ENCODE measurements at regions not wholly inside any gene's neighbourhood (a gene's known extent, or its start where the extent isn't known, plus 50 kb on each side); places are given as distances from the start of the nearest gene placed in this dataset.

DNA sequence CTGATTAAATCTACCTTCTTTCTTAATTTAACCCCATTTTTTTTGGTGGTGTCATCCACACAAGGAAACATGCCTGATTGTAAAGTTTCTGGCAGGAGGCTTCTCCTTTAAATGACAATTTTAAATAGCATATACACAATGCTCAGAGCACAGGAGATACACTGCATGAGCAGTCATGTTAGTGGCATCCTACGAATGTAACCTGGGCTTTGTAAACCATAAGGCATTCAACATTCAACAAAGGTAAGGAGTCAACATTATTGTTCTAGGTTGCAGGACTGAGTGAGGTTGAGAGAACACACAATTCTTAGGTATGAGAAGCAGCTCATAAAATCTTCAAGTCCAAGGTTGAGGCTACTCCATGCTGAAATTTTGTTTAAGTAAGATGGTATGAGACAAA is 266.6 kb upstream of the SIX2 start:
- no peak overlapping the region for H3K27ac Mint-ChIP-seq
- no peaks in the 10 kb centered on the region for H3K4me1 Mint-ChIP-seq
- no CpG with 5 or more reads among the region's 1 CpG for WGBS (ENCODE audit: insufficient coverage)

DNA sequence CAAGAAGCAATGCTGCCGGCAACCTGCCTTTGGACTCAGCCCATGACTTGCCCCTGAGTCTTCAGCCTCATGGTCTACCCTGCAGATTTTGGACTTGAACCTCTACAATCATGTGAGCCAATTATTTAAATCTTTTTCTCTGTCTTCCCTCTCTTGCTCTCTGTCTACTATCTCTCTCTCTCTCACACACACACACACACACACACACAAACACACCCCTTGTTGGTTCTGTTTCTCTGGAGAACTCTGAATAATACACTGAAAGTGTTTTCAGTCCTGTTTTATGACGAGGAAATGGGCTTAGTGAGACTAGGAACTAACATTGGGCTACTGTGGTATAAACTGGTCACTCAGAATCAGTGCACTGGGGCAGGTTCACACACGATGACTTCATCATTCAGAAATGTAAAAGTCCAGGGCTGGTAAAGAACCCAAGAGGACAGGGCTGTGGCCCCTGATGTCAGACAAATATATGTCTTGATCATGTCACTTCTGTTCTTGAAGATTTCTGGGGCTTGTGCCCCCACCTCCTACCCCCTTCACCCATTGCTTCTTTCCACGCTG is 266.1 kb upstream of the SIX2 start:
- Mint-ChIP-seq H3K4me1 (no peaks in the 10 kb centered on the region), H3K9me3 (peaks cover 0 to 1% (median 0%) of the 10 kb centered on the region in 7 donors), H3K36me3 (no peaks in the 10 kb centered on the region), H3K27ac (no peak overlapping the region), H3K4me3 (no peak overlapping the region), H3K27me3 (ENCODE audit: low read depth in 3 of 3) (peaks cover 1 to 4% (median 2%) of the 10 kb centered on the region in 3 donors)
- Histone ChIP-seq H3K27me3 (ENCODE audit: control insufficient read depth in 2 of 2, insufficient read depth in 2 of 2, low read length in 2 of 2) (no peaks in the 10 kb centered on the region), H4K20me1 (ENCODE audit: insufficient read depth, low read length) (no peaks in the 10 kb centered on the region), H3K27ac (ENCODE audit: low read depth in 1 of 2, low read length in 2 of 2) (no peak overlapping the region), H2AFZ (ENCODE audit: insufficient read depth, low read depth, low read length, poor library complexity, severe bottlenecking) (no peak overlapping the region), H3K79me2 (ENCODE audit: insufficient read depth, low read length) (no peaks in the 10 kb centered on the region), H3K4me2 (replicated peaks; ENCODE audit: extremely low read depth, low read length, poor library complexity, severe bottlenecking) (no peak overlapping the region), H3K4me3 (replicated peaks in 1 of 3; ENCODE audit: low read depth in 2 of 3, low read length in 3 of 3) (no peak overlapping the region), H3K9ac (ENCODE audit: insufficient read depth, low read length, poor library complexity, severe bottlenecking) (no peak overlapping the region), H3K9me3 (replicated peaks in 1 of 2; ENCODE audit: control insufficient read depth in 1 of 2, insufficient read depth in 1 of 2, low read length in 2 of 2) (no peaks in the 10 kb centered on the region), H3K36me3 (replicated peaks in 1 of 2; ENCODE audit: control insufficient read depth in 1 of 2, insufficient read depth in 2 of 2, low read length in 2 of 2) (no peaks in the 10 kb centered on the region), H3K4me1 (ENCODE audit: control insufficient read depth in 1 of 2, insufficient read depth in 2 of 2, low read length in 2 of 2) (no peaks in the 10 kb centered on the region)
- intact Hi-C loops (cut with micrococcal nuclease) = no loop called here
- no peak for DNase-seq
- TF ChIP-seq, protein P1, sequence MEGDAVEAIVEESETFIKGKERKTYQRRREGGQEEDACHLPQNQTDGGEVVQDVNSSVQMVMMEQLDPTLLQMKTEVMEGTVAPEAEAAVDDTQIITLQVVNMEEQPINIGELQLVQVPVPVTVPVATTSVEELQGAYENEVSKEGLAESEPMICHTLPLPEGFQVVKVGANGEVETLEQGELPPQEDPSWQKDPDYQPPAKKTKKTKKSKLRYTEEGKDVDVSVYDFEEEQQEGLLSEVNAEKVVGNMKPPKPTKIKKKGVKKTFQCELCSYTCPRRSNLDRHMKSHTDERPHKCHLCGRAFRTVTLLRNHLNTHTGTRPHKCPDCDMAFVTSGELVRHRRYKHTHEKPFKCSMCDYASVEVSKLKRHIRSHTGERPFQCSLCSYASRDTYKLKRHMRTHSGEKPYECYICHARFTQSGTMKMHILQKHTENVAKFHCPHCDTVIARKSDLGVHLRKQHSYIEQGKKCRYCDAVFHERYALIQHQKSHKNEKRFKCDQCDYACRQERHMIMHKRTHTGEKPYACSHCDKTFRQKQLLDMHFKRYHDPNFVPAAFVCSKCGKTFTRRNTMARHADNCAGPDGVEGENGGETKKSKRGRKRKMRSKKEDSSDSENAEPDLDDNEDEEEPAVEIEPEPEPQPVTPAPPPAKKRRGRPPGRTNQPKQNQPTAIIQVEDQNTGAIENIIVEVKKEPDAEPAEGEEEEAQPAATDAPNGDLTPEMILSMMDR (IDR thresholded peaks at IDR 0.05) = no peak
- 100% methylated on average over 3 of the region's 4 CpGs for WGBS (ENCODE audit: insufficient coverage)

More for the DNA sequence above, 266.6 kb upstream of the SIX2 start:
- H3K9ac ChIP-seq (ENCODE audit: insufficient read depth, low read length, poor library complexity, severe bottlenecking) = no peak overlapping the region
- no peak overlapping the region for H3K27ac ChIP-seq (ENCODE audit: low read depth in 1 of 2, low read length in 2 of 2)
- Mint-ChIP-seq H3K9me3 (peaks cover 0 to 1% (median 0%) of the 10 kb centered on the region in 7 donors), H3K27me3 (ENCODE audit: low read depth in 3 of 3) (peaks cover 0 to 6% (median 4%) of the 10 kb centered on the region in 3 donors), H3K36me3 (no peaks in the 10 kb centered on the region), H3K4me3 (no peak overlapping the region)
- H4K20me1 ChIP-seq (ENCODE audit: insufficient read depth, low read length) = no peaks in the 10 kb centered on the region
- TF ChIP-seq, protein P1 (IDR thresholded peaks at IDR 0.05) = no peak
- no peak for DNase-seq
- no peak overlapping the region for H2AFZ ChIP-seq (ENCODE audit: insufficient read depth, low read depth, low read length, poor library complexity, severe bottlenecking)
- no peak overlapping the region for H3K4me2 ChIP-seq (replicated peaks; ENCODE audit: extremely low read depth, low read length, poor library complexity, severe bottlenecking)
- no peaks in the 10 kb centered on the region for H3K79me2 ChIP-seq (ENCODE audit: insufficient read depth, low read length)
- H3K27me3 ChIP-seq (ENCODE audit: control insufficient read depth in 2 of 2, insufficient read depth in 2 of 2, low read length in 2 of 2) = no peaks in the 10 kb centered on the region
- H3K4me3 ChIP-seq (replicated peaks in 1 of 3; ENCODE audit: low read depth in 2 of 3, low read length in 3 of 3) = no peak overlapping the region
- intact Hi-C loops (cut with micrococcal nuclease) = no loop called here
- no peaks in the 10 kb centered on the region for H3K36me3 ChIP-seq (replicated peaks in 1 of 2; ENCODE audit: control insufficient read depth in 1 of 2, insufficient read depth in 2 of 2, low read length in 2 of 2)
- H3K9me3 ChIP-seq (replicated peaks in 1 of 2; ENCODE audit: control insufficient read depth in 1 of 2, insufficient read depth in 1 of 2, low read length in 2 of 2) = no peaks in the 10 kb centered on the region
- H3K4me1 ChIP-seq (ENCODE audit: control insufficient read depth in 1 of 2, insufficient read depth in 2 of 2, low read length in 2 of 2) = no peaks in the 10 kb centered on the region

Measured in CD14-positive monocyte (primary cell).